HG03064 (cell line): ENCODE measurements at regions not wholly inside any gene's neighbourhood (a gene's known extent, or its start where the extent isn't known, plus 50 kb on each side); places are given as distances from the start of the nearest gene placed in this dataset.

Source experiments
- ATAC-seq: cut with Tn5 transposase; IDR thresholded peaks from one replicate; pipeline ENCODE4 v1.9.1; 2021; ENCODE audit warnings: low read depth; ENCODE audit not compliant: unreplicated experiment

DNA sequence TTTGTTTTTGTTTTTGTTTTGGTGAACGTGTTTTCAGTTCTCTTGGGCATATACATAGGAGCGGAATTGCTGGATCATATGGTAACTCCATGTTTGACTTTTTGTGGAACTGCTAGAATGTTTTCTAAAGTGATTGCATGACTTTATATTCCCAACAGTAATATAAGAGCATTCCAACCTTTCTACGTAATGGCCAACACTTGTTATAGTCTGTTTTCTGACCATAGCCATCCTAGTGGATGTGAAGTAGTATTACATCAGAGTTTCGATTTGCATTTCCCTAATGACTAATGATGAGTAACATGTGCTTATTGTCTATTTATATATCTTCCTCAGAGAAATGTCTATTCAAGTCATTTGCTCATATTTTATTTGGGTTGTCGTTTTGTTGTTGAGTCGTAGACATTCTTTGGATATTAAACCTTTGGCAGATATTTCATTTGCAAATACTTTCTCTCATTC, 268.7 kb downstream of the AEBP2 start:
- ATAC-seq = no peak

DNA sequence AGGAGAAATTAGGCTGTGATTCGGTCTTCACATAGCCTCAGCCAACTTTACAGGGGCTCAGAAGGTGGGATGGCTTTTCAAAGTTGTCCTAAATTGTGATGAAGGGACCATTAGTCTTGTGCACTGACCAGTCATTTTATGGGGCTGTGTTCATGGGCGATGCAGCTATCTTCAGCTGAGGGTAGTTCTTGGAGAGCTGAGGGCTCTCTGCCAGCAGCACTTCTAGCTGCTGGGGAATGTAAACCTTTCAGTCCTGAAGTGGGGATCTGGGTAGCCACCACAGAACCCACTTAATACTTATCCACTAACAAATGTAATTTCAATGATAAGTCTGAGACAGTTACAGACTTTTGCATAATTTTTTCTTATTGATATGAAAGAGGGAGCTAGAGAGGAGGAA, 270.6 kb downstream of the AEBP2 start:
- ATAC-seq = no peak

DNA sequence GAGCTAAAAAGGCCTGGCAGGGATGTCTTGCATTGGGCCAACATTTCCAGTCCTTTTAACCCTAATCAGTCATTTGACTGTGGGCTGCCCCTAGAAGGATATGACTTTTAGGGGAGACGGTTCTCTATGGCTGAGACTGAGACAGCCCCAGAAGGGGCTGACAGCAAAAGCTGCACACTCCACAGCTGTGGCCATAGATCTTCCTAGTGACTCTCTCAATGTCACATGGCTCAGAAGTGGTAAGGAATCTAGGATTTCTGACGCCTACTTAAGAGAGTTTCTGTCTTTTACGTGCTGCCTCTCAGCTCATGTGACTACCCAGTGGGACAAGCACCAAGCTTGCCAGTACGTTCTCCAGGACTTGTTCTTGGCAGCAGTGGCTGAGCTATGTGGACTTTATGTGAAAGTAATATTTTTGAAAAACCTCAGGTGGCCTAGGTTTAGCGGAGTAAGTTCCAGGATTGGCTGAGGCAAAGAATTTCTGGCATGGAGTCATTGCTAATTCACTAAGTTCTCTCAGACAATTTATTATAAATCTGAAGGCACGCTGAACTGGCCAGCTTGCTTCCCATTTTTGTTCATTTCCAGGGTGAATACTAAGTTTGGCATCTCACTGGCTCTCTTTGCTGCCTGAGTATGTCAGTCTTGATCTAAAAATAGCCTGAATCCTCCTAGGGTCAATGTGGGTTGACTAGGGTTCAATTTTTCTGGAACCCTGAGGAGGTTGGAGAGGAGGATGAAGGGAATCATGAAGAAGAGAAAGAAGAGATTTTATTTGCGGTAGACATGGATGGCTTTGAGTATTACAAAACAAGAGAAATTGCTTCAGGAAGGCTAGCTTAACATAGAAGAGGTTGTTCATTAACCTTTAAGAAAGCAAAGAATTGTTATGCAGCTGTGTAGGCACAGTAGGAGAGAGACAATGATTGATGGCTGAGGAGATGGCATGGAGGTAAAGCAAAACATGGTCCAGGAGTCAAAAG, 271.8 kb downstream of the AEBP2 start:
- ATAC-seq = no peak

- ATAC-seq = no peak
These were observed 272.7 kb downstream of the AEBP2 start for GRCh38 chr12:19712041-19712440.

GRCh38 chr12:19718401-19718800, 279.1 kb downstream of the AEBP2 start:
- no peak for ATAC-seq

GRCh38 chr12:19719672-19720071, 280.4 kb downstream of the AEBP2 start:
- no peak for ATAC-seq

DNA sequence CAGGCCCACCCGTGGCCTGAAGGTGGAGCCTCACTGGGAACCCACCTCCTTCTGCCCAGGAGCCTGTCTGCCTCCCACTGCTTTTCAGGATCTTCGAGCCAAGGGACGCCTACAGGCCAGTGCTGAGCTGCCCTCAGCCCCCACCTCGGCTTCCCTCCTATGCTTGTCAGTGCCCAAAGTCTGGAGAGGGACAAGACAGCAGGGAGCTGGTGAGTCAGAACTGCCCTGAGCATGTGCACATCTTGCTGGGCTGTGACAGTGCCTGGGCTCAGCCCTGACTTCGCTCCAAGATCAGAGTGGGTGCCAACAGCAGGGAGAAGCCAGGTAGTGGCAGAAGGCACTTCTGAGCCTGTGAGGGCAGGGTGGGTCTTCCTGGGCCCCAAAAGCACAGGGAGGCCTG, 286.8 kb downstream of the AEBP2 start:
- no peak for ATAC-seq

- ATAC-seq = no peak
These were observed 287.3 kb downstream of the AEBP2 start for GRCh38 chr12:19726592-19726991.

GRCh38 chr12:19737019-19737418, 297.7 kb downstream of the AEBP2 start:
- ATAC-seq = no peak

DNA sequence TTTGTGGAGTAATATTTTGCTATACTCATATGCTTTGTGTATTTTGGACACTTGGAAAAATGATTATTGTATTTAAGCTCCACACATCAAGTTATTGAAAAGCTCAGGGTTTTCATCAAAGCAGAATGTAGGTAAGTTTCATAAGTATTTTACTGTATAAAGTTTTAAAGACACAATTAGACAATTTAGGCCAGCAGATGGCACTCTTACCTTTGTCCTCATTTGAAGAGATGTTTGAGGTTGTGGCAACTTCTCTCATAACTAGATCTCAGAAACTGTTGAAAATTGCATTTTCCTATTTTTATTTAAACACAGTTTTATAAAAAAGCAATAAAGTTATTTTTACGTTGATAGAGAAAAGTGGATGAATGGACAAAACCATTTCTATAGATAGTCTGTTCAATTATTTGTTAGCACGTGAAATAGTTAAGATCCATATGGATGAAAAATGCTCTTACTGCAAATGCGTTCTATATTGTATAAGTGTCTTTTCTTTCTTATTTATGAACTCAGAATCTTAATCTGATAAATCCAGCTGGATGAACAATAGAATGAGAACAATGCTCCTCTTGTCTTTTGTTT, 300.0 kb downstream of the AEBP2 start:
- no peak for ATAC-seq

- ATAC-seq = no peak
These were observed 301.3 kb downstream of the AEBP2 start for GRCh38 chr12:19740472-19741131.

- no peak for ATAC-seq
These were observed 301.8 kb downstream of the AEBP2 start for GRCh38 chr12:19741132-19741489.

DNA sequence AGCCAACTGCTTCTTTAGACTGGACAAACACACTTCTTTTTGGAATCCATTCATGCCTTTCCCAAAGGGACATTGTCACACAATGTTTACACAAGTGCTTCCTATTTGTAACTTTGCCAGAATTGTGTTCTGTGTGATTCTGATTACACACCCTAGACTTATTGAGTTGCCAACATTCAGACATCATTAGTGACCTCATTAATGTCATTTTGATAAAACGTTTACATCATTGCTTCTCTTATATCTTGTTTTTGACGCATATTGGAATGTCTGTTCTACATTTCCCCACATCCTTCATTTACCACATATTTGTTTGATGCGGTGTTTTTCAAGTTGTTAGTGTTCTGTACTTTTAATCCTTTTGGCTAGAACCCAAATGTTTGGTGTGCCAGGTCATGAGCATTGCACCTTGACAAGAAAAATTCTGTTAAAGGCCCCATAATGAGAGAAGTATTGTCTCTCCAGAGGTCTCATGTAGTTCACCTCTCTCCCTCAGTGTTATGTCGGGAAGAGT, 305.5 kb downstream of the AEBP2 start:
- ATAC-seq = no peak

DNA sequence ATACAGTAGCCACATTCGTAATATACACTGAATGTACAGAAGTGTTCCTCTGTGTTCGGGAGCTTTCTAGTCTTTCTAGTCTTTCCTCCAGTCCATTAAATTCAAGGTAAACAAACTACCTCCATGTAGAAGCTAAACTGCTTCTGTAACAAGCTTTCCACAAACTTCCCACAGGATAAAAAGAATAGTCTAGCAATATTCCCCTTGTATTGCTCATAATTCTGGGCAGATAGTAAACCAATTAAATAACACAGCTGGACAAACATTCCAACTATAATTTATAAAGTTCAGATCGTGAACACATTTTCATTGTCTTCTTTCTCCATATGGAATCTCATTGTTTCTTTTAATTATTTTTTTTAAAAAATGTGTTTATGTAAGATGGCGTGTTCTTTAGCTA, 307.2 kb downstream of the AEBP2 start:
- no peak for ATAC-seq

DNA sequence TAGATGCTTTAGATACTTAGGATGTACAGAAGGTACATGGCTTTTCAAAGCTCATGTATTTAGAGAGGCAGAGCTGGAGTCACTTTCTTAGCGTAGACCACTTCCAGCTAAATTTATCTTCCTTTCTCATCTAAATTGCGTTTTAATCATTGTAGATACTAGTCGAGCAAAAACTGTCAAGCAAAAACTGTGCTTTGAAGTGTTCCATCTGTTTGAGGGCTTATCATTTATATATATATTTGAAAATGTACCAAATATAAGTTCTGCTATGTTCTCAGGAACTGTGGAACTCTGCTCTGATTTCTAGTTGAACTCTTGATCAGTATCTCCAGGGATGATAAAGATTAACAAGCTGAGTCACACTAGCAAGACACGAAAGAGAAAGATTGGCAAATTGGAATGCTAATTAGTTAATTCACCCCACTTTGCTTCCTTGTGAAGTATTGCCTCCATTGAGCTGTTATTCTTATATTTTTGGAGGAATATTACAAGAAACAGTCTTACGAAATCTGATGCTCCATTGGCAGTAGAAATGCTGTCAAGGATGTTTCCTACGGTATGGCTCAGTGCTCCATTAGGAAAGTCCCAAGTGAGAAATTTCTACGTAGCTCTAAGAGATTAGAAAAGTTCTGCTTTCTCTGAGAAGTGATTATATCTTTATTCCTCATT, 310.7 kb downstream of the AEBP2 start:
- ATAC-seq = no peak

- ATAC-seq = no peak
These were observed 311.8 kb downstream of the AEBP2 start for GRCh38 chr12:19751078-19751477.

- ATAC-seq = no peak
These were observed 313.4 kb downstream of the AEBP2 start for GRCh38 chr12:19752712-19753111.

GRCh38 chr12:19755136-19755535, 315.8 kb downstream of the AEBP2 start:
- no peak for ATAC-seq

DNA sequence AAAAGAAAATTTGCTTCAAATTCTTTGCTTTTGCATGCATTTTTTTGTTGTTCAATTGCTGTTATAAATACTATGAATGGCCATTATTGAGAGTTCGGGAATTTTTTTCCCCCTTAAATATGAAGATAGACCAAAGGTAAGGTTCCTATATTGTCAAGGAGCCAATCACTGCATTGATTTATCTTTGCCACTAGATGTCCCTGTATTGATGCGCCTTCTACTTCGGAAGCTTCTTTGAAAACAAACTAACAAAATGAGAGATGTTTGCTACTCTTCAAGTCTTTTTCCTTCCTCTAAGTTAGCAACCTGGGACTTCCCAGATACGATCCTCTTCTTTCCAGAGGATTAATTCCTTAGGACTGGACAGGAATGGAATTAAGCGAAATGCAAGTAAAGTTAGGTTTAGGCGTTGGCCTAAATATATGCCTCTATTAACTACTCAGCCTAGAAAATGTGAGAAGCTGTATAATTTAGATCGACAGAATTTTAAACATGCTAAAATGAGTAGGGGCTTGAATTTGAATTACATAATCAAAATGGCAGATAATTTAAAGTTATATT, 318.1 kb downstream of the AEBP2 start:
- ATAC-seq = no peak

GRCh38 chr12:19759227-19759626, 319.9 kb downstream of the AEBP2 start:
- no peak for ATAC-seq
